ENCODE measurements at regions not wholly inside any gene's neighbourhood (a gene's known extent, or its start where the extent isn't known, plus 50 kb on each side); places are given as distances from the start of the nearest gene placed in this dataset.

GRCh38 chr9:73219985-73220626, 68.4 kb downstream of the ANXA1 start:
- Mint-ChIP-seq H3K27ac (no peak overlapping the region), H3K4me1 (ENCODE audit: low read depth) (peaks cover 7% of the 10 kb centered on the region; the same call in 1 of the 2 replicates), H3K9me3 (no peaks in the 10 kb centered on the region), H3K27me3 (ENCODE audit: insufficient read depth) (peaks cover 4% of the 10 kb centered on the region; the same call in 1 of the 2 replicates), H3K36me3 (ENCODE audit: low read depth) (no peaks in the 10 kb centered on the region), H3K4me3 (no peak overlapping the region)
- DNase-seq: peak; percentile 22
- no peak for TF ChIP-seq CTCF (IDR thresholded peaks at IDR 0.05)

- peaks cover 6% of the 10 kb centered on the region for H3K27me3 Mint-ChIP-seq (ENCODE audit: insufficient read depth)
- no peak for TF ChIP-seq CTCF (IDR thresholded peaks at IDR 0.05)
- H3K4me3 Mint-ChIP-seq: no peak overlapping the region
- no peak overlapping the region for H3K27ac Mint-ChIP-seq
- no peaks in the 10 kb centered on the region for H3K36me3 Mint-ChIP-seq (ENCODE audit: low read depth)
- peaks cover 7% of the 10 kb centered on the region; the same call in 1 of the 2 replicates for H3K4me1 Mint-ChIP-seq (ENCODE audit: low read depth)
- no peaks in the 10 kb centered on the region for H3K9me3 Mint-ChIP-seq
- DNase-seq: no peak
Measured at GRCh38 chr9:73223594-73223993, 71.9 kb downstream of the ANXA1 start.

GRCh38 chr9:73229543-73229942, 77.9 kb downstream of the ANXA1 start:
- H3K27me3 Mint-ChIP-seq (ENCODE audit: insufficient read depth): peaks cover 4% of the 10 kb centered on the region
- H3K36me3 Mint-ChIP-seq (ENCODE audit: low read depth): no peaks in the 10 kb centered on the region
- DNase-seq: no peak
- no peak overlapping the region for H3K27ac Mint-ChIP-seq
- TF ChIP-seq CTCF (IDR thresholded peaks at IDR 0.05): no peak
- H3K9me3 Mint-ChIP-seq: no peaks in the 10 kb centered on the region
- no peak overlapping the region for H3K4me3 Mint-ChIP-seq
- H3K4me1 Mint-ChIP-seq (ENCODE audit: low read depth): no peaks in the 10 kb centered on the region

GRCh38 chr9:73230251-73230650, 78.6 kb downstream of the ANXA1 start:
- Mint-ChIP-seq H3K27ac (no peak overlapping the region), H3K36me3 (ENCODE audit: low read depth) (no peaks in the 10 kb centered on the region), H3K4me1 (ENCODE audit: low read depth) (no peaks in the 10 kb centered on the region), H3K27me3 (ENCODE audit: insufficient read depth) (peaks cover 4% of the 10 kb centered on the region), H3K9me3 (no peaks in the 10 kb centered on the region), H3K4me3 (no peak overlapping the region)
- DNase-seq: no peak
- TF ChIP-seq CTCF (IDR thresholded peaks at IDR 0.05): no peak

- Mint-ChIP-seq H3K27ac (no peak overlapping the region), H3K9me3 (no peaks in the 10 kb centered on the region), H3K27me3 (ENCODE audit: insufficient read depth) (peaks cover 4% of the 10 kb centered on the region), H3K4me1 (ENCODE audit: low read depth) (no peaks in the 10 kb centered on the region), H3K36me3 (ENCODE audit: low read depth) (no peaks in the 10 kb centered on the region), H3K4me3 (no peak overlapping the region)
- no peak for TF ChIP-seq CTCF (IDR thresholded peaks at IDR 0.05)
- DNase-seq: no peak
Measured at GRCh38 chr9:73231203-73231602, 79.5 kb downstream of the ANXA1 start.
